SIG-M5 treated with dmso at 0.1 percent for 504 hours (cell line): ENCODE measurements at regions not wholly inside any gene's neighbourhood (a gene's known extent, or its start where the extent isn't known, plus 50 kb on each side); places are given as distances from the start of the nearest gene placed in this dataset.

Experiments
- DNase-seq: peaks from one replicate; lab custom pipeline; 2025; ENCODE audit not compliant: unreplicated experiment; lab: John Stamatoyannopoulos, UW

DNA sequence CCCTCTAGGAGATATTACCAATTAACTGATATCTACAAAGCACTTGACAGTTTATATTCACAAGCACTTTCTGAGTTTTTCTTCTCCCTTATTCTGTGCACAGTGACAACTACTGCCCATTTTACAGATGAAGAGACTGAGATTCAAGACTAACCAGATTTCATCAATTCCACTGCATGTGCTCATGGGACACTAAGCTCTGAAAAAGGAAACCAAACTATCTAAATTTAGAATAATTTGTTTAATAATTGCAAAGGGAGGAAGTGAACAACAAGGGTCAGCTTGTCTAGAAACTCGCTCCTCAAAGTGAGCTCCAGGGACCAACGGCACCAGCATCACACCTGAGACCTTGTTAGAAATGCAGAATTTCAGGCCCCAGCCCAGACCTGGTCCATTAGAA, 50.8 kb upstream of the MYLIP start:
- DNase-seq: no peak

GRCh38 chr6:16069671-16070070, 59.2 kb upstream of the MYLIP start:
- DNase-seq: no peak

- DNase-seq: no peak
Observed at GRCh38 chr6:16069222-16069621, 59.7 kb upstream of the MYLIP start.

DNA sequence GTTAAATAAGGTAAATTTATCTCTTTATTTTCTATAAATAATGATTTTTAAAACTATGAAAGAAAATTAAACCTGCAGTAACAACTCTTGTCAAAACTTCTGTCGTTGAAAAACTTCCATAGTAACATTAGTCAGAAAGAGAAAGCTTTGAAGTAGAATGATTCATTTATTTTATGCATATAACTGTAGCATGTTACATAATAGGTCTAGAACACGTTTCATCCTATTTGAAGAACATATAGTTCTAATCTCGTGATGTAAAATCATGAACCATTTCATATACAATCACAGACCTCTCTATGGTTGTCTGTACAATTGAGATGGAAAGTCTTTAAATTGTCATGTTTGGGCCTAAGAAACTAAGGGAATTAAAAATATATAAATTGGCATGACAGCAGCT, 61.3 kb upstream of the MYLIP start:
- DNase-seq: no peak

- no peak for DNase-seq
Observed at GRCh38 chr6:16064671-16065072, 64.2 kb upstream of the MYLIP start.

- no peak for DNase-seq
Observed at GRCh38 chr6:16063580-16063979, 65.3 kb upstream of the MYLIP start.

DNA sequence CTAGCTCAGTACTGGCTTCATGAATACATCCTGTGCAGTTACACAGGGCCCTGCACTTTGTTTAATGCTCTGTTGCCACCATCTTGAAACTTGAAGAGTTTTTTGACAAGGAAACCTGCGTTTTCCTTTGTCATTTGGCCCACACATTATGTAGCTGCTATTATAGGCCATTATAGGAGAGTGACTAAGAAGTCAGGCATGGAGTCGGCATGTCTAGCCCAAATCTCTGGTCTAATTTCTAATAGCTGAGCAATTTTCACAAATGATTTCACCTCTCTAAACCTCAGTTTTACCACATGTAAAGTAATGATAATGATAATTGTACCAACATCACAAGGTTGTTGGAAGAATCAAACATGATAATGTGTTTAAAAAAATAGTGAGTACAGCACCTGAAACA, 67.1 kb upstream of the MYLIP start:
- no peak for DNase-seq

- no peak for DNase-seq
Observed at GRCh38 chr6:16060039-16060438, 68.8 kb upstream of the MYLIP start.

DNA sequence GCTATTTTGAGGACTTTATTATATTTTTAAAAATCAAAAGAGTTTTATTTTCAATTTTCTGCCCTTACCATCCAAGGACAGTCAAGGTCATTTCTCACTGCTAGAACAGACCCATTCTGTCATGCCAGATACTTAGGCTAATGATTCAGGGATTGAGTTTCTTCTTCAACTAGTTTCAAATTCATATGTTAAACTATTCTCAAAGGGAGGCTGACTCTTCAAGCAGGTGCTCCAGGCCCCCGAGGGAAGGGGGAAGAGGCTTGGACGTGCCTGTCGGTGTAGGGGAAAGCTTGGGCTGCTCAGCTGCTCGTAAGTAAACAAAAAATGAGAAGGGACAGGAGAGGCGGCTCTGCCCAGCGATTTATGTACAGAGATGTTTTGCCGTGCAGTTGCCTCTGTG, 69.4 kb upstream of the MYLIP start:
- DNase-seq: no peak

DNA sequence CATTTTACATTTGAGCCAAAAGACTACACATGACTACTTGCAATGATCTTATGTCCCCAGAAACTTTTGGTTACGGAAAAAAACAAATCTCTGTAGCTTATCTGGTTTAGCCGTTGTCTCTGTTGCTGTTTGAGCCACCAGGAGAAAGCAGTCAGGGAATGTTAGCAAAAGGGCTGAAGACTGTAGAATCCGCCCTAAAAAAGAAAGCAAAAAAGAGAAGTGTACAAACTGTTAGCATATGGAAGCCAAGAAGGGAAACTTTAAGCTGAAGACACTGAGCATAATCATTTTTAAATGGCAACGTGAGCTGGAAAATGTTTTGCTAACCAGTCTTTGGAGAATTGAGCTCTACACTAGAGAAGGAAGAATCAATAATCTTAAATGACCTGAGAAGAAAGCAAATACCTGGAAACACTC, 69.9 kb upstream of the MYLIP start:
- DNase-seq: no peak

GRCh38 chr6:16058201-16058928, 70.5 kb upstream of the MYLIP start:
- no peak for DNase-seq

DNA sequence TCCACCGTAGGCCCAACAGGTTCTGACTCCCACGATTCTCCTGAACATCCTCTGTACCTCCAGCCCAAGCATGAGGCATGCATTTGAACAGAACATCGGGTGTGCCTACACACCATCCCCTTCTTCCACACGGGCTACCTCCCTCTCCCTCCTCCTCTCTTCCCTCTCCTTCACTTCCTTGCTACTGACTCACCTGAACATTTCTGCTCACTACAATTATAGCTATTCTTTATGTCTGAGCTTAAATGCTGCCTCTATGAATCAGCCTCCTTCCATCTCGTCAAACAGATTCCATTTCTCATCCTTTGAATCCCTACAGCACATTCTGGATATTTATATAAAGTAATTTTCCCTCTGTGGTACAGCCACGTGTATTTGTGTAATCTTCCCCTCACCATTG, 71.4 kb upstream of the MYLIP start:
- DNase-seq: no peak

- no peak for DNase-seq
Observed at GRCh38 chr6:16056263-16056870, 72.5 kb upstream of the MYLIP start.

- no peak for DNase-seq
Observed at GRCh38 chr6:16055852-16056251, 73.0 kb upstream of the MYLIP start.

DNA sequence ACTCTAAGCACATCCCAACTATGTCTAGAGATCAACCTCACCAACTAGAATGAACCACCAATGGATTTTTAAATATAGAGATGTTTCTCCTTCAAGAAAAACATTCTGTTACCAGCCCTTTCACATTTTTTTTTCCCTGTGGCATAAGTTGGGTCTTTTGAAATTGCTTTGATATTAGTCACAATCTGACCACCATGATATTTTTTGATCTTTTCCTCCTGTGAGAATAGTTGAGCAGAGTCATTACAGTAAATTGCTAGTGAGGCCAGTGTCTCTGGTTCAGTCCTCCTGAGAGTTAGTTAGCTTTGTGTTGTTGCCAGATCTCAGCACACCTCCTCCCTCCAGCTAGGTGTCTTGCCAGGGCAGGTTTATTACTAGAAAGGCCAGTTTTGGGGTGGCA, 79.7 kb upstream of the MYLIP start:
- DNase-seq: no peak

DNA sequence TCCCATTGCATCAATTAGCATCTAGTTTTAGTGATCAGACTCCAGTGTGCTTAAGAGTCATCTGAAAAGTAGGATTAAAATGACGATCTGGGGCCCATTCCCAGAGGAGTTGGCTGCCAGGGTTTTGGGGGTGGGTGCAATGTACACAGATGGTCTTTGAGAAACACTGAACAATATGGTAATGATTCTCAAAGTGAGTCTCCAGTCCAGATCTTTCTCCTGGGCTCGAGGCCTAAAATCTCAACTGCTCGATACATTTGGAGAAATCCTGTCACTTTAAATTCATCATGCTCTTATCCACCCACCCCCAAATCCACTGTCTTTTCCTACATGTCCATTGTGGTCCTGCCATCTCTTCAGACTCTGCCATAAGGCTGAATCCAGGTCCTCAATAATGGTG, 80.7 kb upstream of the MYLIP start:
- DNase-seq: no peak

GRCh38 chr6:16047435-16047990, 81.4 kb upstream of the MYLIP start:
- DNase-seq: no peak

- no peak for DNase-seq
Observed at GRCh38 chr6:16045238-16045637, 83.6 kb upstream of the MYLIP start.

DNA sequence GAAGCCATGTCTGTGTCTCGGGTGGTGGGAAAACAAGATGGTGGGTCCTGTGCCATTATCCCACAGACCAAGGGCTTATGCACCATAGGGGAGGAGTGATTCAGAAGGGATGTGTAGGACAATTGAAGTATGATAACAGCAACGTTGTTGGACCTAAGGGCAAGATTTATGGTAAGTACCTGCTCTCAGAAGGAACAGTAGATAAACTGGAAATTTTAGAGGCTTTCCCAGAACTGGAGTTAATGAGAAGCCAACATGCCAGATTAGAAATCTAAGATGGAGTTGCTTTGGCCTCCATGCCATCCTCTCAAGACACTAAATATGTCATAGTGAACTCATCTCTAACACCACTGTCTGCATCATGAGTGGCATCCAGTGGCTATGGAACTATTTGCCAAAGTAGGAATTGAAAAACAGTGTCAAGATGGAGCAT, 84.7 kb upstream of the MYLIP start:
- DNase-seq: no peak

GRCh38 chr6:16043171-16044135, 85.4 kb upstream of the MYLIP start:
- DNase-seq: peak; percentile 20

- DNase-seq: no peak
Observed at GRCh38 chr6:16042751-16043150, 86.1 kb upstream of the MYLIP start.
